ENCODE measurements at regions not wholly inside any gene's neighbourhood (a gene's known extent, or its start where the extent isn't known, plus 50 kb on each side); places are given as distances from the start of the nearest gene placed in this dataset.
"Not testable (repeated sequence)": the region's sequence is repeated elsewhere in the genome, so short reads cannot be mapped to it uniquely, and the experiment has no call there.

DNA sequence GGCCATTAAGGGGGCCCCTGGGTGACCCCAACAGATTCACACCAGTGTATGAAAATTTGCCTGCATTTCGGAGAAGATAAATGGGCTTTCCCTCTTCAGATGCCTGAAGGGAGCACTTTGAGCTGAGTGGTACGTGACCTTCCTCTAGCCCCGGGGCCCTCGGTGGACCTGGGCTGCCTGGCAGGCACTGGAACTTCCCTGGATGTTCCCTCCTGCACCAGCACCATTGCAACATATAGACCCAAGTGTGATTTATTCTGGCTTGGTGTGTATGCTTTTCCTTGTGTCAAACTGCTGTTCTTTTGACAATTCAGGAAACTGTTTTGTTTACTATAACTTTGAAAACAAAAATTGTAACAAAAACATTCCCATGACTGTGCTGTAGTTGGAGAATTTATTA, 93.8 kb downstream of the TNFRSF13B start:
- H3K27me3 ChIP-seq, result no peaks in the 10 kb centered on the region

DNA sequence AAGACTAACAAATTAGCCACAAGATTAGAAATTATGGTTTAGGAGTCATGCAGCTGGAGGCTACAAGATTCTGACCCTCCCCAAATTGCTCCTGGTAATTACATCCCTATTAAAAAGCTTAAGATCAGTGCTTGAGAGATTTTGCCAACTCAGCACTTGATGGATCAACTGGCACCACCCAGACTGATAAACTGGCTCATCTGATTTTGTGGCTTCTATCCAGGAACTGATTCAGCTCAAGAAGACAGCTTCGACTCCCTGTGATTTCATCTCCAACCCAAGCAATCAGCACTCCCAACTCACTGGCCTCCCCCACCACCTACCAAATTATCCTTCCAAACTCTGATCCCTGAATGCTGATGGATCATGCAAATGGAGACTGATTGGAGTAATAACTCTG, 94.8 kb downstream of the TNFRSF13B start:
- Histone ChIP-seq H3K9me3 (no peaks in the 10 kb centered on the region), H3K4me1 (no peaks in the 10 kb centered on the region), H3K36me3 (no peaks in the 10 kb centered on the region), H3K27me3 (no peaks in the 10 kb centered on the region), H3K27ac (no peak overlapping the region), H3K4me3 (no peak overlapping the region)
- intact Hi-C loops (cut with DNase I), result no loop called here
- DNase-seq (ENCODE audit: low spot score in 2 of 2), result no peak
- TF ChIP-seq CTCF (IDR thresholded peaks at IDR 0.05), result no peak

More for the DNA sequence above, 93.8 kb downstream of the TNFRSF13B start:
- intact Hi-C loops (cut with DNase I), result no loop called here
- H3K9me3 ChIP-seq, result no peaks in the 10 kb centered on the region
- H3K4me3 ChIP-seq, result no peak overlapping the region
- peak in 1 of 2 donors; percentile 39 for DNase-seq (ENCODE audit: low spot score in 2 of 2)
- TF ChIP-seq CTCF (IDR thresholded peaks at IDR 0.05), result no peak
- H3K4me1 ChIP-seq, result no peaks in the 10 kb centered on the region
- no peak overlapping the region for H3K27ac ChIP-seq
- H3K36me3 ChIP-seq, result no peaks in the 10 kb centered on the region

DNA sequence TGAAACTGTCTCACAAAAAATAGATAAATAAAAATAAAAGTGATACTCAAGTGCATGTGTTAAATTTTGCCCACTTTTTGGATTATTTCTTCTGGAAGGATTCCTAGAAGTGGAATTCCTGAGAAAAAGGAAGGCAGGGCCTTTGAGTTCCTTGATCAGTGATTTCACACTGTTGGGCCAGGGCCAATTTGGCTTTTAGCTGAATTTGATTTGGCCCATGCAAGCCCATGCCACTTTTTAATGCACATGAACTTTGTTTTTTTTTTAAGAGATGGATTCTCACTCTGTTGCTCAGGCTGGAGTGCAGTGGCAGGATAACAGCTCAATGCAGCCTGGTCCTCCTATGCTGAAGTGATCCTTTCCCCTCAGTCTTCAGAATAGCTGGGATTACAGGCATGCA, 96.3 kb downstream of the TNFRSF13B start:
- no peaks in the 10 kb centered on the region for H3K36me3 ChIP-seq
- no peaks in the 10 kb centered on the region for H3K4me1 ChIP-seq
- no peaks in the 10 kb centered on the region for H3K9me3 ChIP-seq
- no peak overlapping the region for H3K27ac ChIP-seq
- no peak overlapping the region for H3K4me3 ChIP-seq
- TF ChIP-seq CTCF (IDR thresholded peaks at IDR 0.05), result no peak
- intact Hi-C loops (cut with DNase I), result no loop called here
- no peaks in the 10 kb centered on the region for H3K27me3 ChIP-seq
- DNase-seq (ENCODE audit: low spot score in 2 of 2), result no peak

GRCh38 chr17:16874216-16874615, 97.7 kb downstream of the TNFRSF13B start:
- H3K27me3 ChIP-seq; intact Hi-C loops (cut with DNase I); H3K4me3 ChIP-seq; H3K27ac ChIP-seq; H3K9me3 ChIP-seq; H3K36me3 ChIP-seq; H3K4me1 ChIP-seq: not testable (repeated sequence)
- peak in 1 of 2 donors; percentile 30 for DNase-seq (ENCODE audit: low spot score in 2 of 2)

DNA sequence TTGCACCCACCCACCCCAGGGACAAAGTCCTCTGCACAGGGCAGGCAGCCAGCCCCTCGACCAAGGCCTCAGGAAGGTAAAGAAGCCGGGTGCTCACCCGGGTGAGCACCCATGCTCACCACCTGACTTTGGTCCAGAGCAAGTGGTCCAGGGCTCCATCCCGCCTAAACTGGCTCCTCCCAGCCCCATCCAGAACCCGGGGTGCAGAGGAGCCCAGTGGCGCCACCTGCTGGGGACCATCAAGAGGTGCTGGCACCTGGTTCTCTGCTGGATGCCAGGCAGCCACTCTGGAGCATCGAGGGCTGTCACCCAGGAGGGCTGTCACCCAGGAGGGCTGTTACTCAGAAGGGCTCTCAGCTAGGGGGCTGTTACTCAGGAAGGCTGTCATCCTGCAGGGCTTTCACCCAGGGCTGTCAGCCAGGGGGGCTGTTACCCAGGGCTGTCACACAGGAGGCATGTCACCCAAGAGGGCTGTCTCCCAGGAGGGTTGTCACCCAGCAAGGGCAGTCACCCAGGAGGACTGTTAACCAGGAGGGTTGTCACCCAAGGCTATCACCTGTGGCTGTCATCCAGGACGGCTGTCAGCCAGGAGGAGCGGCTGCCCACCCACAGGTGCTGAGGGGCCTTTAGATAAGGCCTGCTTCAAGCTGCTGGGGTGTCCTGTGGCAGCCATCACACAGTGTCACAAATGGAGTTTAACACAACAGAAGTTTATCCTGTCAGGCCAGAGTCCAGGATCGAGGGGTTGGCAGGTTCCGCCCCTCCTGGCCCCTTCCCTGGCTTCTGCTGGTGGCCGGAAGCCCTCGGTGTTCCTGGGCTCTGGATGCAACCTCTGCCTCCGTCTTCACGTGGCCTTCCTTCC, 98.5 kb downstream of the TNFRSF13B start:
- DNase-seq (ENCODE audit: low spot score in 2 of 2), result peak in 1 of 2 donors; percentile 60
- intact Hi-C loops (cut with DNase I), result no loop called here
- Histone ChIP-seq H3K27ac (no peak overlapping the region), H3K9me3 (no peaks in the 10 kb centered on the region), H3K4me1 (no peaks in the 10 kb centered on the region), H3K4me3 (no peak overlapping the region), H3K27me3 (no peaks in the 10 kb centered on the region), H3K36me3 (no peaks in the 10 kb centered on the region)
- TF ChIP-seq CTCF (IDR thresholded peaks at IDR 0.05), result peak in 2 of 3 experiments; percentile 17 to 38

DNA sequence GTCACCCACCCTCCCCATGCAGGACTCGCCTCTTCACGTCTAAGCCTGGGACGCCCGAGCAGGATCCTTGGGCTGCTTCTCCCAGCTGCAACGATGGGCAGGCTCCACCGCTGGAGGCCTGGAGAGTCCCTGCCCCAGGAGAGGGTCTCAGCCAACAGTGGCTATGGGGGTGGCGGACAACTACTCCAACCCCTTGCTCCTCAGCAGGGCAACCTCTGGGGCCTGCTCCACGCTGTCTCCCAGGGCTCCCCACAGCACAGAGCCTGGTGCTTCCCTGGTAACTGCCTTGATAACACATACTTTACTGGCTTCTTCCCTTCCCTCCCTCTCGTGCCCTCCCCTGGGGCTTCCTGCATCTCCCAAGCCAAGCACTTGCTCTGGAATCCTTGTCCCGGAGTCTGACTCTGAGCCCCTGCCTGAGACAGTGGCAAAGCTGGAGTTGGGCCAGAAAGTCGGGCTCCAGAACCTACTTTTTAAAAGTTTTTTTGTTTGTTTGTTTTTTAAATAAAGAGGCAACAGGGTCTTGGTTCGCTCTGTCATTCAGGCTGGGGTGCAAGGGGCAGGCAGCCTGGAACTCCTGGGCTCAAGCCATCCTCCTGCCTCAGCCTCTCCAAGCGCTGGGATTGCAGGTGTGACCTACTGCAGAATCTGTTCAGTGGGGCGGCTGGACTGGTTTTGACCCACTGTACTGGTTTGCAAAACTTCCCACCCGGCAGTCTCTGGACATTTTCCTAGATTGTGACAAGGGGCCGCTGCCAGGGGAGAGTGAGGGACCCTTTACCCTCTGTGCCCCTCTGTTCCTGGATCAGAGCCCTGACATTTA, 99.4 kb downstream of the TNFRSF13B start:
- no peaks in the 10 kb centered on the region for H3K9me3 ChIP-seq
- no peak for DNase-seq (ENCODE audit: low spot score in 2 of 2)
- intact Hi-C loops (cut with DNase I), result no loop called here

GRCh38 chr17:16871446-16872190, 100.3 kb downstream of the TNFRSF13B start:
- H3K4me1 ChIP-seq; H3K9me3 ChIP-seq; DNase-seq (ENCODE audit: low spot score in 2 of 2); H3K36me3 ChIP-seq; H3K27ac ChIP-seq; H3K4me3 ChIP-seq; intact Hi-C loops (cut with DNase I); H3K27me3 ChIP-seq: not testable (repeated sequence)

More for the DNA sequence above, 99.4 kb downstream of the TNFRSF13B start:
- Histone ChIP-seq H3K27me3 (no peaks in the 10 kb centered on the region), H3K4me1 (no peaks in the 10 kb centered on the region), H3K36me3 (no peaks in the 10 kb centered on the region), H3K27ac (no peak overlapping the region), H3K4me3 (no peak overlapping the region)
- TF ChIP-seq CTCF (IDR thresholded peaks at IDR 0.05), result no peak

Data from ascending aorta (tissue), 2 donors.